ENCODE measurements at regions not wholly inside any gene's neighbourhood (a gene's known extent, or its start where the extent isn't known, plus 50 kb on each side); places are given as distances from the start of the nearest gene placed in this dataset.

GRCh38 chr13:44240611-44241145 lies 132.9 kb upstream of the SERP2 start:
- Histone ChIP-seq H3K9me3 (no peaks in the 10 kb centered on the region), H3K36me3 (no peaks in the 10 kb centered on the region), H3K27ac (no peak overlapping the region), H3K27me3 (no peaks in the 10 kb centered on the region), H3K4me3 (no peak overlapping the region), H3K4me1 (no peaks in the 10 kb centered on the region)
- DNase-seq (no peak), FAIRE-seq (no peak), ATAC-seq (no peak)
- TF ChIP-seq, protein P1, sequence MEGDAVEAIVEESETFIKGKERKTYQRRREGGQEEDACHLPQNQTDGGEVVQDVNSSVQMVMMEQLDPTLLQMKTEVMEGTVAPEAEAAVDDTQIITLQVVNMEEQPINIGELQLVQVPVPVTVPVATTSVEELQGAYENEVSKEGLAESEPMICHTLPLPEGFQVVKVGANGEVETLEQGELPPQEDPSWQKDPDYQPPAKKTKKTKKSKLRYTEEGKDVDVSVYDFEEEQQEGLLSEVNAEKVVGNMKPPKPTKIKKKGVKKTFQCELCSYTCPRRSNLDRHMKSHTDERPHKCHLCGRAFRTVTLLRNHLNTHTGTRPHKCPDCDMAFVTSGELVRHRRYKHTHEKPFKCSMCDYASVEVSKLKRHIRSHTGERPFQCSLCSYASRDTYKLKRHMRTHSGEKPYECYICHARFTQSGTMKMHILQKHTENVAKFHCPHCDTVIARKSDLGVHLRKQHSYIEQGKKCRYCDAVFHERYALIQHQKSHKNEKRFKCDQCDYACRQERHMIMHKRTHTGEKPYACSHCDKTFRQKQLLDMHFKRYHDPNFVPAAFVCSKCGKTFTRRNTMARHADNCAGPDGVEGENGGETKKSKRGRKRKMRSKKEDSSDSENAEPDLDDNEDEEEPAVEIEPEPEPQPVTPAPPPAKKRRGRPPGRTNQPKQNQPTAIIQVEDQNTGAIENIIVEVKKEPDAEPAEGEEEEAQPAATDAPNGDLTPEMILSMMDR (IDR thresholded peaks at IDR 0.05), result no peak
- intact Hi-C loops (cut with DNase I), result no loop called here
- 78 to 90% methylated on average over 1 of the region's 1 CpG for WGBS, 2 donors

GRCh38 chr13:44241638-44242037 lies 132.0 kb upstream of the SERP2 start:
- Histone ChIP-seq H3K36me3 (no peaks in the 10 kb centered on the region), H3K27me3 (no peaks in the 10 kb centered on the region), H3K4me3 (no peak overlapping the region), H3K9me3 (no peaks in the 10 kb centered on the region), H3K27ac (no peak overlapping the region), H3K4me1 (no peaks in the 10 kb centered on the region)
- intact Hi-C loops (cut with DNase I), result no loop called here
- TF ChIP-seq, protein P1 (IDR thresholded peaks at IDR 0.05), result no peak
- DNase-seq, result no peak
- WGBS, 2 donors, result 78 to 81% methylated on average over 6 of the region's 6 CpGs
- no peak for ATAC-seq
- no peak for FAIRE-seq

- DNase-seq (no peak), ATAC-seq (no peak), FAIRE-seq (no peak)
- Histone ChIP-seq H3K36me3 (no peaks in the 10 kb centered on the region), H3K27me3 (no peaks in the 10 kb centered on the region), H3K4me3 (no peak overlapping the region), H3K4me1 (no peaks in the 10 kb centered on the region), H3K27ac (no peak overlapping the region), H3K9me3 (no peaks in the 10 kb centered on the region)
- 90 to 95% methylated on average over 3 of the region's 3 CpGs for WGBS, 2 donors
- TF ChIP-seq, protein P1 (IDR thresholded peaks at IDR 0.05), result no peak
- intact Hi-C loops (cut with DNase I), result no loop called here
Observed at GRCh38 chr13:44242766-44243165, 130.9 kb upstream of the SERP2 start.

DNA sequence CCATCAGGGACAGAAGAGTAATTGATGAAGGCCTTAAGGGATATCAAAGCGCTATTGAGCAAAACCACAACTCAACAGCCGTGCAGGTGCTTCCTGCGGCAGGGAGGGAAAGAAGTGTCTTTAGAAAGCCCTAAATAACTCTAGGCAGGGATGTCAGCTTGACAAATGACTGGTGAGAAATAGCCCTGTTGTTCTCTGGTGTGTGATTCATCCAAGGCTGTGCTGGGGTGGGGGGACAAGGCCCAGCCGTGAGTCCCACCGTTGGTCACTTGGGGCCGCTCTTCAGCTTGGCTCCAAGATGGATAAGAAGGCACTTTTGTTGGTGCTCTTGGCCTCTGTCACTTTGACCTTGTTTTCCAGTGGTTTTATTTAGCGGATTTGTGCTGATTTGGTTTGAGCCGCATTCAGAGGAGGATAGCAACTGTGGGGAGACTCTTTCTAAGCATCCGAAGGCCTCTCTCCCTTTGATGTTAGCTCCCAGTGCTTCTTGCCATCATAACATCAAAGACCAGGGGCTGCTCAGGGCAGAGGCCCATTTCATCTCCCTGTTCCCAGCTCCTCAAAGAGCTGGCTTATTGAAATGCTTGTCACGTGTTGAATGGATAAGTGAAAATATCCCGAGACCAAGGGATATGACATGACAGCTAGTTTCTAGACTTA lies 130.3 kb upstream of the SERP2 start:
- WGBS, 2 donors, result 70% methylated on average over 11 of the region's 11 CpGs
- TF ChIP-seq, protein P1 (IDR thresholded peaks at IDR 0.05), result no peak
- Histone ChIP-seq H3K9me3 (no peaks in the 10 kb centered on the region), H3K4me1 (no peaks in the 10 kb centered on the region), H3K36me3 (no peaks in the 10 kb centered on the region), H3K27ac (no peak overlapping the region), H3K27me3 (no peaks in the 10 kb centered on the region), H3K4me3 (no peak overlapping the region)
- FAIRE-seq (no peak), ATAC-seq (peak in 3 of 4 donors; percentile 57 to 68 (median 62)), DNase-seq (no peak)
- intact Hi-C loops (cut with DNase I), result no loop called here

GRCh38 chr13:44244288-44244687 lies 129.3 kb upstream of the SERP2 start:
- ATAC-seq, result no peak
- H3K4me1 ChIP-seq, result peaks cover 4 to 6% (median 5%) of the 10 kb centered on the region in 3 donors
- TF ChIP-seq, protein P1 (IDR thresholded peaks at IDR 0.05), result no peak
- H3K36me3 ChIP-seq, result no peaks in the 10 kb centered on the region
- H3K27me3 ChIP-seq, result no peaks in the 10 kb centered on the region
- FAIRE-seq, result no peak
- H3K27ac ChIP-seq, result no peak overlapping the region
- intact Hi-C loops (cut with DNase I), result no loop called here
- WGBS, 2 donors, result 83 to 86% methylated on average over 6 of the region's 6 CpGs
- no peak for DNase-seq
- H3K4me3 ChIP-seq, result no peak overlapping the region
- no peaks in the 10 kb centered on the region for H3K9me3 ChIP-seq
